K562 (cell line): ENCODE measurements at regions not wholly inside any gene's neighbourhood (a gene's known extent, or its start where the extent isn't known, plus 50 kb on each side); places are given as distances from the start of the nearest gene placed in this dataset.

Experiments used
- ATAC-seq: fragments of 200-7000 bp; cut with Tn5 transposase; 3 replicates; pipeline ENCODE4 v1.9.1; 2020; ENCODE audit warnings: moderate library complexity
- BruUV-seq: library from RNA; stranded (reverse); fragments of 400-500 nt; replicated peaks from 2 replicates; lab custom pipeline; 2021; lab: Mats Ljungman, UMichigan
- CTCF ChIA-PET: fragments of 300-600 bp; formaldehyde crosslinking; extraction: SDS; loops from one replicate; lab custom pipeline; 2021; ENCODE audit warnings: low intra/inter-chr PET ratio; lab: Yijun Ruan, JAX
- POLR2A ChIA-PET: fragments of 300-600, 350-650 bp; sonication (Branson Sonifier 250); formaldehyde crosslinking; extraction: SDS; loops from one replicate; lab custom pipeline; 2021; ENCODE audit warnings: antibody characterized with exemption, inconsistent platforms; lab: Yijun Ruan, JAX
- DNase-seq, 4 experiments: peaks; one replicate each; pipeline versions ENCODE4 v3.0.0 to v3.0.0-alpha.2; 2011 to 2018; ENCODE audit warnings: low spot score in 3 of 4, mixed read lengths in 3 of 4; ENCODE audit errors: extremely low read depth in 1 of 4
- FAIRE-seq: peaks from 2 replicates; lab custom pipeline; 2011; peaks lifted over from hg19 to GRCh38; lab: Jason Lieb, UNC
- H2AFZ ChIP-seq: 2 replicates; pipeline ENCODE4 v1.6.0; 2011; ENCODE audit warnings: low read depth, low read length, control low read depth, inconsistent platforms
- H3K27ac ChIP-seq: fragments of 200-600 bp; 3 replicates; pipeline ENCODE4 v1.8.0; 2011; ENCODE audit warnings: low read depth, mild to moderate bottlenecking, control low read depth, inconsistent platforms, low read length, moderate library complexity, mixed read lengths; ENCODE audit errors: extremely low read depth
- H3K27me3 ChIP-seq, 2 experiments: fragments of 300-600 bp in 1 of 2; 2 replicates in 1 of 2; 3 replicates in 1 of 2; pipeline versions ENCODE4 v1.6.0 to v1.8.0; 2011; ENCODE audit warnings: inconsistent platforms in 2 of 2, low read length in 2 of 2, mild to moderate bottlenecking in 1 of 2, mixed read lengths in 1 of 2, moderate library complexity in 1 of 2; ENCODE audit not compliant: control insufficient read depth in 2 of 2, insufficient read depth in 2 of 2
- H3K36me3 ChIP-seq: fragments of 300-600 bp; 3 replicates; pipeline ENCODE4 v1.8.0; 2011; ENCODE audit warnings: mild to moderate bottlenecking, low read length, inconsistent platforms; ENCODE audit not compliant: control insufficient read depth, insufficient read depth
- H3K4me1 ChIP-seq, 2 experiments: fragments of 200-600 bp in 1 of 2; replicated peaks in 1 of 2; 2 replicates in 1 of 2; 3 replicates in 1 of 2; pipeline versions ENCODE4 v1.5.1 to v1.8.0; 2011; ENCODE audit warnings: inconsistent platforms in 2 of 2, low read length in 2 of 2, mild to moderate bottlenecking in 1 of 2, mixed read lengths in 1 of 2, moderate library complexity in 1 of 2; ENCODE audit not compliant: control insufficient read depth in 2 of 2, insufficient read depth in 2 of 2
- H3K4me2 ChIP-seq: 2 replicates; pipeline ENCODE4 v1.6.1; 2011; ENCODE audit warnings: low read length, control low read depth, inconsistent platforms, mixed read lengths; ENCODE audit not compliant: insufficient read depth
- H3K4me3 ChIP-seq: fragments of 200-600 bp; sonication (generic), shearing (Covaris generic); 2 replicates; pipeline ENCODE4 v1.5.1; 2016; ENCODE audit warnings: control low read depth, inconsistent platforms
- H3K79me2 ChIP-seq: fragments of 200-600 bp; 3 replicates; pipeline ENCODE4 v1.8.0; 2011; ENCODE audit warnings: low read length, inconsistent platforms; ENCODE audit not compliant: control insufficient read depth, insufficient read depth
- H3K9ac ChIP-seq, 2 experiments: 2 replicates each; pipeline versions ENCODE4 v1.6.0 to v1.6.1; 2011; ENCODE audit warnings: low read depth in 2 of 2, low read length in 2 of 2, control low read depth in 1 of 2, inconsistent platforms in 1 of 2, mild to moderate bottlenecking in 1 of 2, mixed read lengths in 1 of 2; ENCODE audit not compliant: insufficient read depth in 1 of 2
- H3K9me1 ChIP-seq: one replicate; pipeline ENCODE4 v1.6.0; 2011; ENCODE audit warnings: inconsistent platforms, mild to moderate bottlenecking, low read length, moderate library complexity; ENCODE audit not compliant: control insufficient read depth, insufficient read depth
- H3K9me3 ChIP-seq: replicated peaks from 2 replicates; pipeline ENCODE4 v1.5.1; 2011; ENCODE audit warnings: low read depth, low read length, inconsistent platforms; ENCODE audit not compliant: control insufficient read depth, insufficient read depth
- H4K20me1 ChIP-seq: replicated peaks from 2 replicates; pipeline ENCODE4 v1.6.1; 2011; ENCODE audit warnings: low read length, inconsistent platforms, mixed read lengths; ENCODE audit not compliant: control insufficient read depth, insufficient read depth
- BRD9 ChIP-seq: fragments of 450-650 bp; IDR thresholded peaks from 2 replicates; pipeline ENCODE4 v1.6.1; 2018; ENCODE audit warnings: low read depth; ENCODE audit not compliant: partially characterized antibody
- CCNT2 ChIP-seq: IDR thresholded peaks from 2 replicates; pipeline ENCODE4 v1.6.1; 2011; ENCODE audit warnings: borderline replicate concordance, low read depth, mild to moderate bottlenecking, moderate library complexity, mixed read lengths, low read length; ENCODE audit not compliant: insufficient read length; ENCODE audit errors: extremely low read depth
- HNRNPLL ChIP-seq: fragments of 200-400 bp; formaldehyde crosslinking; IDR thresholded peaks from 2 replicates; pipeline ENCODE4 v1.6.1; 2017; ENCODE audit warnings: low read length, low read depth, mild to moderate bottlenecking; ENCODE audit not compliant: poor library complexity, severe bottlenecking
- NEUROD1 ChIP-seq: fragments of 150-350 bp; IDR thresholded peaks from 2 replicates; pipeline ENCODE4 v1.6.1; 2014; ENCODE audit warnings: borderline replicate concordance, low read length, low read depth; ENCODE audit not compliant: partially characterized antibody
- POLR3G ChIP-seq: IDR thresholded peaks from 2 replicates; pipeline ENCODE4 v1.6.1; 2011; ENCODE audit not compliant: insufficient read length, insufficient replicate concordance; ENCODE audit errors: extremely low read depth
- RBM25 ChIP-seq: fragments of 200-400 bp; formaldehyde crosslinking; IDR thresholded peaks from 2 replicates; pipeline ENCODE4 v1.6.1; 2018; ENCODE audit warnings: low read length, low read depth, moderate library complexity; ENCODE audit not compliant: severe bottlenecking
- SAFB2 ChIP-seq: fragments of 200-400 bp; formaldehyde crosslinking; IDR thresholded peaks from 2 replicates; pipeline ENCODE4 v1.6.1; 2018; ENCODE audit warnings: borderline replicate concordance, low read length, low read depth, moderate library complexity; ENCODE audit not compliant: severe bottlenecking
- SETDB1 ChIP-seq: IDR thresholded peaks from one replicate; pipeline ENCODE4 v1.6.1; 2012; ENCODE audit warnings: low read length, control low read depth, inconsistent platforms
- ZKSCAN1 ChIP-seq: fragments of 150-350 bp; IDR thresholded peaks from 2 replicates; pipeline ENCODE4 v1.6.1; 2016; ENCODE audit warnings: low read depth, low read length
- ZNF212 ChIP-seq: fragments of 450-650 bp; formaldehyde crosslinking; IDR thresholded peaks from 2 replicates; pipeline ENCODE4 v1.4.0; 2020; ENCODE audit warnings: mild to moderate bottlenecking
- ZNF586 ChIP-seq: fragments of 450-650 bp; formaldehyde crosslinking; conservative IDR thresholded peaks from 2 replicates; pipeline ENCODE4 v1.4.0; 2020; ENCODE audit warnings: mild to moderate bottlenecking, moderate library complexity
- ZNF780A ChIP-seq: fragments of 250-450 bp; sonication (Bioruptor Pico); IDR thresholded peaks from 2 replicates; pipeline ENCODE4 v1.5.0; 2021; ENCODE audit warnings: mild to moderate bottlenecking
- WGBS: fragments of 100-300 bp; shearing (Covaris generic); methylation state at CpG from one replicate; pipeline ENCODE4 v1.1.6; 2016; ENCODE audit warnings: low coverage, mixed read lengths; ENCODE audit not compliant: insufficient coverage; ENCODE audit errors: missing lambda C conversion rate; 5-methylcytosine and 5-hydroxymethylcytosine counted together
- in situ Hi-C: fragments of 300-500 bp; cut with MboI; formaldehyde crosslinking; loops from 4 replicates; pipeline ENCODE4 v1.15.0; 2018; ENCODE audit warnings: inconsistent platforms, mixed read lengths
- intact Hi-C: fragments of 100-400 bp; cut with micrococcal nuclease; formaldehyde crosslinking; loops from 2 replicates; pipeline ENCODE4 v1.14.2; 2022
- TF ChIP-seq, protein P1 (sequence below), 2 experiments: fragments of 450-650 bp; IDR thresholded peaks; 2 replicates each; pipeline ENCODE4 v1.6.1; 2018; ENCODE audit warnings: mild to moderate bottlenecking in 2 of 2, low read depth in 1 of 2; ENCODE audit not compliant: partially characterized antibody in 2 of 2

DNA sequence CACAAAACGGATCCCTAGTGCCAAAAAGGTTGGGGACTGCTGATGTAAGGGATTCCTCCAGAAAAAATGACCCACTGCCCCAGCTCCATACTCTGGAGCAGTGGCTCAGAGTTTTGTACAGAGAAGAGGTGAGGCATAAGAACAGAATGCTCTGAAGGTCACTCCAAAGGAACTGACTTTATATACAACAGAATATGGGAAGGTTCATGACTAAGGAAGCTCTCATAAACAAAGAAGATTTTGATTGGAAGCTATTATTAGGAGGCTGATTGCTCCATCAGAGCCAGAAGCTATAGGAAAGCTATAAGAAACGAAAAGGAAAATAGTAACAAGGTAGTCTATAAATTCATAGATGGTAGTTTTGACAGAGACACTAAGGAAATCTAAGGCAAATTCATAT, 203.1 kb downstream of the SLC7A11 start:
- Histone ChIP-seq H3K4me1 (no peaks in the 10 kb centered on the region), H3K4me3 (no peak overlapping the region), H4K20me1 (no peaks in the 10 kb centered on the region), H3K27ac (no peak overlapping the region), H3K4me2 (no peak overlapping the region), H2AFZ (no peak overlapping the region), H3K9ac (no peak overlapping the region), H3K9me1 (no peaks in the 10 kb centered on the region), H3K36me3 (no peaks in the 10 kb centered on the region), H3K79me2 (no peaks in the 10 kb centered on the region), H3K27me3 (no peaks in the 10 kb centered on the region), H3K9me3 (no peaks in the 10 kb centered on the region)
- POLR2A ChIA-PET: no interaction called here
- FAIRE-seq (no peak), ATAC-seq (no peak), DNase-seq (no peak)
- WGBS: 0% methylated on average over 2 of the region's 2 CpGs
- in situ Hi-C loops (loop anchor here (5.0 to 25.0 kb wide), 2 partner anchors 643 to 823 kb away; no protein-coding TSS in a partner anchor), intact Hi-C loops (loop anchor here (5.0 to 10.0 kb wide), 2 partner anchors 516 to 898 kb away; no protein-coding TSS in a partner anchor)
- CTCF ChIA-PET: interaction anchor here (0.6 kb wide), 1 partner anchor 592 kb away, joined by 4 read pairs; no protein-coding TSS in a partner anchor
- no TSS peak for BruUV-seq
- no peak for TF ChIP-seq CCNT2
- TF ChIP-seq BRD9: no peak
- TF ChIP-seq SETDB1: no peak
- TF ChIP-seq ZNF586: no peak
- TF ChIP-seq ZNF212 (CRISPR knock-in tag): no peak
- TF ChIP-seq, protein P1, sequence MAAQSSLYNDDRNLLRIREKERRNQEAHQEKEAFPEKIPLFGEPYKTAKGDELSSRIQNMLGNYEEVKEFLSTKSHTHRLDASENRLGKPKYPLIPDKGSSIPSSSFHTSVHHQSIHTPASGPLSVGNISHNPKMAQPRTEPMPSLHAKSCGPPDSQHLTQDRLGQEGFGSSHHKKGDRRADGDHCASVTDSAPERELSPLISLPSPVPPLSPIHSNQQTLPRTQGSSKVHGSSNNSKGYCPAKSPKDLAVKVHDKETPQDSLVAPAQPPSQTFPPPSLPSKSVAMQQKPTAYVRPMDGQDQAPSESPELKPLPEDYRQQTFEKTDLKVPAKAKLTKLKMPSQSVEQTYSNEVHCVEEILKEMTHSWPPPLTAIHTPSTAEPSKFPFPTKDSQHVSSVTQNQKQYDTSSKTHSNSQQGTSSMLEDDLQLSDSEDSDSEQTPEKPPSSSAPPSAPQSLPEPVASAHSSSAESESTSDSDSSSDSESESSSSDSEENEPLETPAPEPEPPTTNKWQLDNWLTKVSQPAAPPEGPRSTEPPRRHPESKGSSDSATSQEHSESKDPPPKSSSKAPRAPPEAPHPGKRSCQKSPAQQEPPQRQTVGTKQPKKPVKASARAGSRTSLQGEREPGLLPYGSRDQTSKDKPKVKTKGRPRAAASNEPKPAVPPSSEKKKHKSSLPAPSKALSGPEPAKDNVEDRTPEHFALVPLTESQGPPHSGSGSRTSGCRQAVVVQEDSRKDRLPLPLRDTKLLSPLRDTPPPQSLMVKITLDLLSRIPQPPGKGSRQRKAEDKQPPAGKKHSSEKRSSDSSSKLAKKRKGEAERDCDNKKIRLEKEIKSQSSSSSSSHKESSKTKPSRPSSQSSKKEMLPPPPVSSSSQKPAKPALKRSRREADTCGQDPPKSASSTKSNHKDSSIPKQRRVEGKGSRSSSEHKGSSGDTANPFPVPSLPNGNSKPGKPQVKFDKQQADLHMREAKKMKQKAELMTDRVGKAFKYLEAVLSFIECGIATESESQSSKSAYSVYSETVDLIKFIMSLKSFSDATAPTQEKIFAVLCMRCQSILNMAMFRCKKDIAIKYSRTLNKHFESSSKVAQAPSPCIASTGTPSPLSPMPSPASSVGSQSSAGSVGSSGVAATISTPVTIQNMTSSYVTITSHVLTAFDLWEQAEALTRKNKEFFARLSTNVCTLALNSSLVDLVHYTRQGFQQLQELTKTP (IDR thresholded peaks at IDR 0.05; ENCODE audit: low read depth in 1 of 2, partially characterized antibody in 2 of 2): no peak
- no peak for TF ChIP-seq ZNF780A (CRISPR knock-in tag)
- no peak for TF ChIP-seq RBM25
- TF ChIP-seq POLR3G: no peak
- TF ChIP-seq SAFB2: no peak
- TF ChIP-seq NEUROD1: no peak
- TF ChIP-seq ZKSCAN1: no peak
- TF ChIP-seq HNRNPLL: no peak
